Vagina (tissue), 2 donors: ENCODE measurements at regions not wholly inside any gene's neighbourhood (a gene's known extent, or its start where the extent isn't known, plus 50 kb on each side); places are given as distances from the start of the nearest gene placed in this dataset.

Experiments
- POLR2A ChIP-seq, 2 donors: fragments of 450-650 bp; IDR thresholded peaks; one replicate each; pipeline ENCODE4 v1.6.1; 2017; ENCODE audit warnings: antibody characterized with exemption in 2 of 2, mild to moderate bottlenecking in 2 of 2, moderate library complexity in 2 of 2
- POLR2AphosphoS5 ChIP-seq, 2 donors: sonication (generic); formaldehyde crosslinking; IDR thresholded peaks; one replicate each; pipeline ENCODE4 v1.9.0; 2017; ENCODE audit warnings: antibody characterized with exemption in 2 of 2, mild to moderate bottlenecking in 2 of 2, low read depth in 1 of 2; ENCODE audit not compliant: insufficient read depth in 1 of 2
- TF ChIP-seq, protein P1 (sequence below), 3 experiments: fragments of 450-650 bp in 2 of 3; fragments of 200-600 bp in 1 of 3; sonication (generic) in 1 of 3; IDR thresholded peaks; one replicate each; pipeline ENCODE4 v1.5.1; 2017 to 2019; ENCODE audit warnings: antibody characterized with exemption in 3 of 3, mild to moderate bottlenecking in 2 of 3, moderate library complexity in 2 of 3

DNA sequence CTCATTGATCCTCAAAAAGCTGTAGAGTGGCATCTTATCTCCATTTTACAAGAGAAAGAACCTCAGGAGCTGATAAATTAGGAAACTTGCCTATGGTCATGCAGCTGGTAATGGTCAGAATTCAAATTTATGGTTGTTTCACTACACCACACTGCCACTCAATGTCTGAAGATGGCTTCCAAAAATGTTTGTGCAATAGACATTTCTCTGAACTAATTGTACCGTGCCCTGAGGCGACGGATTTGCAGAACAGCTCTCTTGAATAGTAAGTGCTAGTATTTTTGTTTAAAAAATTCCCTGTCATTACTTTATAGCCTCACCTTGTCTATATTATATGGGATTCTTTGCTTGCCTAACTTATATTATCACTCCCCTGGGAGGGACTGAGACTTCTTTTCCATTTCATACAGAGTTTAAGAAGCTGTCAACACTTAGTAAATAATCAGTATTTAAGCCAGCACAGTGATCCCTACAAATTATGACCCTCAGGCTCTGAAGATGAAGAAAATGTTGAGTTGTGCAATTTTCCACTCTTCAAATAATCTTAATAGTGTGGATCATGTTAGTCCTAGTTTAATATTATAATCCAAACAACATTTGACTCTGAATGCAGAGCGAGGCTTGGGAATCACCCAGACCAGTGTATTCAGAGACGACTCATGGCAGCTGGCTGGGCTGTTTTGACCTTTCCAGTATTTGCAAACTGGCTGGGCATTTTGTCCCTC lies 346.6 kb downstream of the PTEN start:
- TF ChIP-seq, protein P1, sequence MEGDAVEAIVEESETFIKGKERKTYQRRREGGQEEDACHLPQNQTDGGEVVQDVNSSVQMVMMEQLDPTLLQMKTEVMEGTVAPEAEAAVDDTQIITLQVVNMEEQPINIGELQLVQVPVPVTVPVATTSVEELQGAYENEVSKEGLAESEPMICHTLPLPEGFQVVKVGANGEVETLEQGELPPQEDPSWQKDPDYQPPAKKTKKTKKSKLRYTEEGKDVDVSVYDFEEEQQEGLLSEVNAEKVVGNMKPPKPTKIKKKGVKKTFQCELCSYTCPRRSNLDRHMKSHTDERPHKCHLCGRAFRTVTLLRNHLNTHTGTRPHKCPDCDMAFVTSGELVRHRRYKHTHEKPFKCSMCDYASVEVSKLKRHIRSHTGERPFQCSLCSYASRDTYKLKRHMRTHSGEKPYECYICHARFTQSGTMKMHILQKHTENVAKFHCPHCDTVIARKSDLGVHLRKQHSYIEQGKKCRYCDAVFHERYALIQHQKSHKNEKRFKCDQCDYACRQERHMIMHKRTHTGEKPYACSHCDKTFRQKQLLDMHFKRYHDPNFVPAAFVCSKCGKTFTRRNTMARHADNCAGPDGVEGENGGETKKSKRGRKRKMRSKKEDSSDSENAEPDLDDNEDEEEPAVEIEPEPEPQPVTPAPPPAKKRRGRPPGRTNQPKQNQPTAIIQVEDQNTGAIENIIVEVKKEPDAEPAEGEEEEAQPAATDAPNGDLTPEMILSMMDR (IDR thresholded peaks at IDR 0.05): no peak
- TF ChIP-seq POLR2A (IDR thresholded peaks at IDR 0.05) (no peak), POLR2AphosphoS5 (IDR thresholded peaks at IDR 0.05; ENCODE audit: insufficient read depth in 1 of 2, low read depth in 1 of 2) (peak in 1 of 2 donors; percentile 38)
